Fibroblast of skin of back (primary cell): ENCODE measurements at regions not wholly inside any gene's neighbourhood (a gene's known extent, or its start where the extent isn't known, plus 50 kb on each side); places are given as distances from the start of the nearest gene placed in this dataset.
A peak's percentile ranks its signal among the peaks of the same experiment; 100 is the strongest.

Experiments used
- DNase-seq: peaks from one replicate; pipeline ENCODE4 v3.0.0-alpha.2; 2013

GRCh38 chr6:109295109-109295773 lies 87.0 kb downstream of the CD164 start:
- no peak for DNase-seq

- no peak for DNase-seq
These were observed 89.2 kb downstream of the CD164 start for GRCh38 chr6:109292983-109293586.

GRCh38 chr6:109292420-109292819 lies 89.8 kb downstream of the CD164 start:
- DNase-seq, result no peak

- no peak for DNase-seq
These were observed 90.4 kb downstream of the CD164 start for GRCh38 chr6:109291902-109292301.

GRCh38 chr6:109290143-109290931 lies 91.9 kb downstream of the CD164 start:
- no peak for DNase-seq

GRCh38 chr6:109285366-109285765 lies 96.9 kb downstream of the CD164 start:
- DNase-seq, result no peak

- no peak for DNase-seq
These were observed 97.6 kb downstream of the CD164 start for GRCh38 chr6:109284675-109285074.

GRCh38 chr6:109282756-109283155 lies 99.5 kb downstream of the CD164 start:
- no peak for DNase-seq

GRCh38 chr6:109279628-109280027 lies 102.6 kb downstream of the CD164 start:
- no peak for DNase-seq

GRCh38 chr6:109271622-109272021 lies 110.6 kb downstream of the CD164 start:
- no peak for DNase-seq

GRCh38 chr6:109269953-109270517 lies 112.2 kb downstream of the CD164 start:
- DNase-seq, result no peak

GRCh38 chr6:109269057-109269456 lies 113.2 kb downstream of the CD164 start:
- no peak for DNase-seq

GRCh38 chr6:109265530-109265929 lies 116.7 kb downstream of the CD164 start:
- DNase-seq, result no peak

GRCh38 chr6:109263873-109264700 lies 118.2 kb downstream of the CD164 start:
- no peak for DNase-seq

GRCh38 chr6:109262261-109262660 lies 120.0 kb downstream of the CD164 start:
- peak; percentile 20 for DNase-seq

GRCh38 chr6:109261811-109262210 lies 120.5 kb downstream of the CD164 start:
- no peak for DNase-seq

- no peak for DNase-seq
These were observed 121.6 kb downstream of the CD164 start for GRCh38 chr6:109260701-109261100.

- peak; percentile 62 for DNase-seq
These were observed 122.1 kb downstream of the CD164 start for GRCh38 chr6:109260126-109260525.

GRCh38 chr6:109258129-109258528 lies 124.1 kb downstream of the CD164 start:
- DNase-seq, result no peak

- DNase-seq, result no peak
These were observed 124.8 kb downstream of the CD164 start for GRCh38 chr6:109257494-109257893.

- DNase-seq, result no peak
These were observed 126.2 kb downstream of the CD164 start for GRCh38 chr6:109255946-109256640.

- DNase-seq, result no peak
These were observed 127.2 kb downstream of the CD164 start for GRCh38 chr6:109255087-109255486.
